SK-N-SH (cell line): ENCODE measurements at regions not wholly inside any gene's neighbourhood (a gene's known extent, or its start where the extent isn't known, plus 50 kb on each side); places are given as distances from the start of the nearest gene placed in this dataset.

ENCODE experiments used
- CTCF ChIA-PET: fragments of 300-600, 350-600 bp; formaldehyde crosslinking; extraction: SDS; loops from one replicate; lab custom pipeline; 2021; lab: Yijun Ruan, JAX
- POLR2A ChIA-PET: fragments of 350-600 bp; sonication (Branson Sonifier 250); formaldehyde crosslinking; extraction: SDS; loops from one replicate; lab custom pipeline; 2020; ENCODE audit warnings: antibody characterized with exemption, inconsistent platforms; lab: Yijun Ruan, JAX
- DNase-seq: peaks from one replicate; pipeline ENCODE4 v3.0.0; 2012
- H2AFZ ChIP-seq: fragments of 200-600 bp; sonication (generic); 2 replicates; pipeline ENCODE4 v1.8.1; 2016; ENCODE audit warnings: antibody characterized with exemption, mild to moderate bottlenecking, low read depth
- H3F3A ChIP-seq: fragments of 200-600 bp; sonication (generic); replicated peaks from 2 replicates; pipeline ENCODE3; 2016; ENCODE audit warnings: antibody characterized with exemption, mild to moderate bottlenecking; ENCODE audit not compliant: insufficient read depth
- H3K27ac ChIP-seq, 2 experiments: fragments of 200-500 bp in 1 of 2; fragments of 200-600 bp in 1 of 2; sonication (Bioruptor generic) in 1 of 2; sonication (generic), shearing (Covaris generic) in 1 of 2; 2 replicates each; pipeline versions ENCODE4 v1.5.1 to v1.6.1; 2014 to 2016; ENCODE audit warnings: low read depth in 2 of 2, inconsistent platforms in 1 of 2, low read length in 1 of 2, mild to moderate bottlenecking in 1 of 2, mixed read lengths in 1 of 2
- H3K27me3 ChIP-seq: fragments of 200-600 bp; sonication (generic), shearing (Covaris generic); 2 replicates; pipeline ENCODE4 v1.6.1; 2016; ENCODE audit warnings: mixed run types; ENCODE audit not compliant: insufficient read depth
- H3K36me3 ChIP-seq, 2 experiments: fragments of 200-500 bp in 1 of 2; fragments of 200-600 bp in 1 of 2; sonication (Bioruptor generic) in 1 of 2; sonication (generic) in 1 of 2; replicated peaks in 1 of 2; 2 replicates each; pipeline versions ENCODE3 to v1.5.1; 2014 to 2016; ENCODE audit warnings: low read length in 1 of 2, mild to moderate bottlenecking in 1 of 2; ENCODE audit not compliant: insufficient read depth in 2 of 2, control insufficient read depth in 1 of 2
- H3K4me1 ChIP-seq, 2 experiments: fragments of 200-500 bp in 1 of 2; fragments of 200-600 bp in 1 of 2; sonication (Bioruptor generic) in 1 of 2; sonication (generic), shearing (Covaris generic) in 1 of 2; 2 replicates each; pipeline versions ENCODE4 v1.5.1 to v1.6.1; 2014 to 2016; ENCODE audit warnings: low read depth in 1 of 2, low read length in 1 of 2, mixed run types in 1 of 2; ENCODE audit not compliant: insufficient read depth in 2 of 2, control insufficient read depth in 1 of 2
- H3K4me2 ChIP-seq: fragments of 200-600 bp; sonication (generic), shearing (Covaris generic); 2 replicates; pipeline ENCODE4 v1.6.1; 2017; ENCODE audit warnings: mixed run types
- H3K4me3 ChIP-seq, 2 experiments: fragments of 200-500 bp in 1 of 2; fragments of 200-600 bp in 1 of 2; sonication (Bioruptor generic) in 1 of 2; sonication (generic), shearing (Covaris generic) in 1 of 2; 2 replicates each; pipeline versions ENCODE4 v1.5.1 to v1.8.1; 2014 to 2016; ENCODE audit warnings: low read depth in 2 of 2, inconsistent platforms in 1 of 2, low read length in 1 of 2, mild to moderate bottlenecking in 1 of 2, mixed read lengths in 1 of 2, moderate library complexity in 1 of 2
- H3K79me2 ChIP-seq: fragments of 200-600 bp; sonication (generic); 2 replicates; pipeline ENCODE4 v1.8.1; 2017; ENCODE audit warnings: mild to moderate bottlenecking; ENCODE audit not compliant: insufficient read depth
- H3K9ac ChIP-seq: fragments of 200-600 bp; sonication (generic); 2 replicates; pipeline ENCODE4 v1.6.1; 2017; ENCODE audit warnings: mixed run types
- H3K9me2 ChIP-seq: fragments of 200-600 bp; sonication (generic); 2 replicates; pipeline ENCODE4 v1.6.1; 2017; ENCODE audit warnings: mixed run types
- H3K9me3 ChIP-seq: fragments of 200-600 bp; sonication (generic); 2 replicates; pipeline ENCODE4 v1.6.1; 2017; ENCODE audit warnings: mixed run types, mild to moderate bottlenecking, moderate library complexity
- H4K20me1 ChIP-seq: fragments of 200-600 bp; sonication (generic); 2 replicates; pipeline ENCODE4 v1.6.1; 2017; ENCODE audit warnings: mild to moderate bottlenecking, mixed run types; ENCODE audit not compliant: insufficient read depth
- FOXM1 ChIP-seq: IDR thresholded peaks from 2 replicates; pipeline ENCODE4 v1.4.0; 2012; ENCODE audit warnings: low read depth, mild to moderate bottlenecking
- GABPA ChIP-seq: IDR thresholded peaks from 2 replicates; pipeline ENCODE4 v1.4.0; 2012; ENCODE audit warnings: low read depth, mild to moderate bottlenecking
- GATA2 ChIP-seq: sonication (generic); formaldehyde crosslinking; IDR thresholded peaks from 2 replicates; pipeline ENCODE4 v1.5.0; 2020; ENCODE audit warnings: mild to moderate bottlenecking, missing genetic modification reagents
- JUND ChIP-seq: IDR thresholded peaks from 2 replicates; pipeline ENCODE4 v1.4.0; 2012
- TEAD4 ChIP-seq: IDR thresholded peaks from 2 replicates; pipeline ENCODE4 v1.4.0; 2012; ENCODE audit warnings: mild to moderate bottlenecking, borderline replicate concordance; ENCODE audit not compliant: insufficient read depth
- WGBS: methylation state at CpG from one replicate; pipeline ENCODE4 v1.1.6; 2017; ENCODE audit warnings: low lambda C conversion rate; 5-methylcytosine and 5-hydroxymethylcytosine counted together
- TF ChIP-seq, protein P1 (sequence below): IDR thresholded peaks from 2 replicates; pipeline ENCODE4 v1.4.0; 2012; ENCODE audit warnings: low read depth, borderline replicate concordance
- TF ChIP-seq, protein P2 (sequence below): fragments of 200-600 bp; sonication (generic); IDR thresholded peaks from 2 replicates; pipeline ENCODE4 v1.6.1; 2017; ENCODE audit warnings: antibody characterized with exemption, mild to moderate bottlenecking, moderate library complexity
- TF ChIP-seq, protein P3 (sequence below): fragments of 150-350 bp; IDR thresholded peaks from 2 replicates; pipeline ENCODE4 v1.6.1; 2017; ENCODE audit warnings: antibody characterized with exemption, low read length, low read depth, borderline replicate concordance
- TF ChIP-seq, protein P4 (sequence below): IDR thresholded peaks from 2 replicates; pipeline ENCODE4; 2012

DNA sequence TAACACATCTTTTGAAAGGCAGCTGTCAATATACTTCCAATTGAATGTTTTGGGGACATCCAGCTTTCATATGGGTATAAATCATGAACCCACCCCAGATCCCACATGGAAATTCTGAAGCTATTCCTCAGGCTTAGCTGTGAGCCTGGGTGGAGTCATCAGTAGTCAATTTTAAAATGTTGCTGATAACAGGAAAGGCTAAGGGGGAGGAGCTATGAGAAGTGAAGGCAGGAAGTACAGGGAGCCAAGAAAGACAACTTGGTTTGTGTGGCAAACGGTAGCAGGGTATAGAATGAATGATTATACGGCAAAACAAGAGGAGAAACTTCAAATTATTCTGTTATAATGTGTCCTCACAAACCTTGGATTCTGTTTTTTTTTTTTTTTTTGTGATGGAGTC lies 108.6 kb downstream of the QPCT start (continued):
- TF ChIP-seq, protein P1, sequence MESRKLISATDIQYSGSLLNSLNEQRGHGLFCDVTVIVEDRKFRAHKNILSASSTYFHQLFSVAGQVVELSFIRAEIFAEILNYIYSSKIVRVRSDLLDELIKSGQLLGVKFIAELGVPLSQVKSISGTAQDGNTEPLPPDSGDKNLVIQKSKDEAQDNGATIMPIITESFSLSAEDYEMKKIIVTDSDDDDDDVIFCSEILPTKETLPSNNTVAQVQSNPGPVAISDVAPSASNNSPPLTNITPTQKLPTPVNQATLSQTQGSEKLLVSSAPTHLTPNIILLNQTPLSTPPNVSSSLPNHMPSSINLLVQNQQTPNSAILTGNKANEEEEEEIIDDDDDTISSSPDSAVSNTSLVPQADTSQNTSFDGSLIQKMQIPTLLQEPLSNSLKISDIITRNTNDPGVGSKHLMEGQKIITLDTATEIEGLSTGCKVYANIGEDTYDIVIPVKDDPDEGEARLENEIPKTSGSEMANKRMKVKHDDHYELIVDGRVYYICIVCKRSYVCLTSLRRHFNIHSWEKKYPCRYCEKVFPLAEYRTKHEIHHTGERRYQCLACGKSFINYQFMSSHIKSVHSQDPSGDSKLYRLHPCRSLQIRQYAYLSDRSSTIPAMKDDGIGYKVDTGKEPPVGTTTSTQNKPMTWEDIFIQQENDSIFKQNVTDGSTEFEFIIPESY = no peak
- TF ChIP-seq, protein P2, sequence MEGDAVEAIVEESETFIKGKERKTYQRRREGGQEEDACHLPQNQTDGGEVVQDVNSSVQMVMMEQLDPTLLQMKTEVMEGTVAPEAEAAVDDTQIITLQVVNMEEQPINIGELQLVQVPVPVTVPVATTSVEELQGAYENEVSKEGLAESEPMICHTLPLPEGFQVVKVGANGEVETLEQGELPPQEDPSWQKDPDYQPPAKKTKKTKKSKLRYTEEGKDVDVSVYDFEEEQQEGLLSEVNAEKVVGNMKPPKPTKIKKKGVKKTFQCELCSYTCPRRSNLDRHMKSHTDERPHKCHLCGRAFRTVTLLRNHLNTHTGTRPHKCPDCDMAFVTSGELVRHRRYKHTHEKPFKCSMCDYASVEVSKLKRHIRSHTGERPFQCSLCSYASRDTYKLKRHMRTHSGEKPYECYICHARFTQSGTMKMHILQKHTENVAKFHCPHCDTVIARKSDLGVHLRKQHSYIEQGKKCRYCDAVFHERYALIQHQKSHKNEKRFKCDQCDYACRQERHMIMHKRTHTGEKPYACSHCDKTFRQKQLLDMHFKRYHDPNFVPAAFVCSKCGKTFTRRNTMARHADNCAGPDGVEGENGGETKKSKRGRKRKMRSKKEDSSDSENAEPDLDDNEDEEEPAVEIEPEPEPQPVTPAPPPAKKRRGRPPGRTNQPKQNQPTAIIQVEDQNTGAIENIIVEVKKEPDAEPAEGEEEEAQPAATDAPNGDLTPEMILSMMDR = no peak
- TF ChIP-seq, protein P3, sequence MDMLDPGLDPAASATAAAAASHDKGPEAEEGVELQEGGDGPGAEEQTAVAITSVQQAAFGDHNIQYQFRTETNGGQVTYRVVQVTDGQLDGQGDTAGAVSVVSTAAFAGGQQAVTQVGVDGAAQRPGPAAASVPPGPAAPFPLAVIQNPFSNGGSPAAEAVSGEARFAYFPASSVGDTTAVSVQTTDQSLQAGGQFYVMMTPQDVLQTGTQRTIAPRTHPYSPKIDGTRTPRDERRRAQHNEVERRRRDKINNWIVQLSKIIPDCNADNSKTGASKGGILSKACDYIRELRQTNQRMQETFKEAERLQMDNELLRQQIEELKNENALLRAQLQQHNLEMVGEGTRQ = no peak
- no peak for TF ChIP-seq JUND

DNA sequence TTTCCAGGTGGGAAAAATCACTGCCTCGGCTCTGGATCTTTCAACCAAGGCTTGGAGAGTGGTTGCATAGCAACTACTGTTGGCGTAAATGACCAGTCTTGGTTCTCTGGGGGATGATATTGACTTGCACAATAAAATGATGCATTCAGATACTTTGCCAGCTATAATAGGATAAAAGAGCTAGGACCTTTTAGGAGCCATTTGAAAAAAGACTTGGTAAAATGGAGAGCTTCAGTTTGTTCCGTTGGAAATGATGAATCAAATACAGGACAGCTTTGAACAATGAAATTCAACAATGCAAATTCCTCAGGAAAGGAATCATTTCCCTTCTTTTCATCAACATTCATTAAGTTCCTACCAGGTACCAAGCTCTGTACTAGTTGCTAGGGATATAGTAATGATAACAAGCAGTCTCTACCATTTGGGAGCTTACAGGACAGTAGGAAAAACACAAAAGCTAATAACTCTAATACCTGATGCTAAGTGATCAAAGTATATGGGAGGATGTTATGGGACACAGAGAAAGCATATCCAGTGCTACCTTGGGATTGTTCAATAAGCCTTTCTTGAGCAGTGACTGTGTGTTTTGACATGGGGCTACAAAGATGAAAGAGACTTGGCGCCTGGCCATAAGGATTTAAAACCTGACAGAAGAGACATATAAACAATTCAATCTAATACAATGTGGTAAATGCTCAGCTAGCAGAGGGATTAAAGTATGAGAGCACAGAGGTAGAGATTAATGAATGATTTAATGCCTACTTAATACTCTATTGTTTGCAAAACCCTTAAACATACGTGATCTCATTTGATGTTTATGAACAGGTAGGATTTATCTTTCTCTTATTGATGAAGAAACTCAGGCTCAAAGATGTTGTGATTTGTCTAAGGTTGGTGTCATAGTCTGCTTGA lies 110.7 kb downstream of the QPCT start:
- H2AFZ ChIP-seq = peak overlapping the region; percentile 27; the same call in 1 of the 2 replicates
- TF ChIP-seq FOXM1 (no peak), GABPA (no peak), TEAD4 (no peak), GATA2 (CRISPR knock-in tag) (no peak)
- TF ChIP-seq, protein P3 = no peak
- TF ChIP-seq, protein P4, sequence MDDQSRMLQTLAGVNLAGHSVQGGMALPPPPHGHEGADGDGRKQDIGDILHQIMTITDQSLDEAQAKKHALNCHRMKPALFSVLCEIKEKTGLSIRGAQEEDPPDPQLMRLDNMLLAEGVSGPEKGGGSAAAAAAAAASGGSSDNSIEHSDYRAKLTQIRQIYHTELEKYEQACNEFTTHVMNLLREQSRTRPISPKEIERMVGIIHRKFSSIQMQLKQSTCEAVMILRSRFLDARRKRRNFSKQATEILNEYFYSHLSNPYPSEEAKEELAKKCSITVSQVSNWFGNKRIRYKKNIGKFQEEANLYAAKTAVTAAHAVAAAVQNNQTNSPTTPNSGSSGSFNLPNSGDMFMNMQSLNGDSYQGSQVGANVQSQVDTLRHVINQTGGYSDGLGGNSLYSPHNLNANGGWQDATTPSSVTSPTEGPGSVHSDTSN = no peak
- CTCF ChIA-PET = interaction anchor here (1.1 to 1.5 kb wide), 2 partner anchors 40 to 60 kb away, joined by 3 to 4 read pairs; no protein-coding TSS in a partner anchor

More for the DNA sequence above, 110.7 kb downstream of the QPCT start:
- DNase-seq = no peak
- no peak overlapping the region; a peak in 1 of 4 replicates for H3K27ac ChIP-seq
- no peak overlapping the region for H3K4me3 ChIP-seq
- no peak overlapping the region for H3K4me2 ChIP-seq
- H3K79me2 ChIP-seq = no peaks in the 10 kb centered on the region
- H3K9me2 ChIP-seq = no peaks in the 10 kb centered on the region
- H4K20me1 ChIP-seq = no peaks in the 10 kb centered on the region
- H3K36me3 ChIP-seq = no peaks in the 10 kb centered on the region
- no peaks in the 10 kb centered on the region for H3K27me3 ChIP-seq
- POLR2A ChIA-PET = no interaction called here
- H3K4me1 ChIP-seq = peaks cover 9 to 23% of the 10 kb centered on the region in 2 experiments
- no peaks in the 10 kb centered on the region for H3K9me3 ChIP-seq
- H3K9ac ChIP-seq = no peak overlapping the region
- H3F3A ChIP-seq = peaks cover 19% of the 10 kb centered on the region
- 89% methylated on average over 5 of the region's 5 CpGs for WGBS
